OCI-LY3 (cell line): ENCODE measurements at regions not wholly inside any gene's neighbourhood (a gene's known extent, or its start where the extent isn't known, plus 50 kb on each side); places are given as distances from the start of the nearest gene placed in this dataset.

Experiments used
- EZH2phosphoT487 ChIP-seq: fragments of 200-600 bp; shearing (Covaris generic); IDR thresholded peaks from 2 replicates; pipeline ENCODE4 v1.6.1; 2018; ENCODE audit warnings: antibody characterized with exemption, mixed run types, low read depth
- TF ChIP-seq, protein P1 (sequence below): fragments of 200-600, 300-600 bp; sonication (generic); IDR thresholded peaks from 2 replicates; pipeline ENCODE4 v1.5.1; 2014; ENCODE audit warnings: antibody characterized with exemption, low read length, low read depth

DNA sequence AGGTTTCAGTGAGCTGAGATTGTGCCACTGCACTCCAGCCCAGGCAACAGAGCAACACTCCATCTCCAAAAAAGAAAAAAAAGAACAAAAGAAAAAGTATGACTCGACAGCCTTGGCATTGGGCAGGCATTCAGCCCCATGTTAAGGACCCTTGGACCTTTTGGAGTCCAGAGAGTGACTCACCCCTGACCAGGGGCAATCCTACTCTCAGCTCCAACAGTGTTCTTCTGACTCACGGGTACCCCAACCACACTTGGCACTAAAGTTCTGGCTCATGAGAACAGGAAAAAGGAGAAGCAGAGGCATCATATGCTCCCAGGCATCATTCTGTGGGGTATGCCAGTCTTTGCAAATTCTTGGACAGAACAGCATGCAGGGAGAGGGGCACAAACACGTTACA lies 252.4 kb upstream of the HES1 start:
- TF ChIP-seq, protein P1, sequence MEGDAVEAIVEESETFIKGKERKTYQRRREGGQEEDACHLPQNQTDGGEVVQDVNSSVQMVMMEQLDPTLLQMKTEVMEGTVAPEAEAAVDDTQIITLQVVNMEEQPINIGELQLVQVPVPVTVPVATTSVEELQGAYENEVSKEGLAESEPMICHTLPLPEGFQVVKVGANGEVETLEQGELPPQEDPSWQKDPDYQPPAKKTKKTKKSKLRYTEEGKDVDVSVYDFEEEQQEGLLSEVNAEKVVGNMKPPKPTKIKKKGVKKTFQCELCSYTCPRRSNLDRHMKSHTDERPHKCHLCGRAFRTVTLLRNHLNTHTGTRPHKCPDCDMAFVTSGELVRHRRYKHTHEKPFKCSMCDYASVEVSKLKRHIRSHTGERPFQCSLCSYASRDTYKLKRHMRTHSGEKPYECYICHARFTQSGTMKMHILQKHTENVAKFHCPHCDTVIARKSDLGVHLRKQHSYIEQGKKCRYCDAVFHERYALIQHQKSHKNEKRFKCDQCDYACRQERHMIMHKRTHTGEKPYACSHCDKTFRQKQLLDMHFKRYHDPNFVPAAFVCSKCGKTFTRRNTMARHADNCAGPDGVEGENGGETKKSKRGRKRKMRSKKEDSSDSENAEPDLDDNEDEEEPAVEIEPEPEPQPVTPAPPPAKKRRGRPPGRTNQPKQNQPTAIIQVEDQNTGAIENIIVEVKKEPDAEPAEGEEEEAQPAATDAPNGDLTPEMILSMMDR = no peak
- TF ChIP-seq EZH2phosphoT487 = no peak
